ENCODE measurements at regions not wholly inside any gene's neighbourhood (a gene's known extent, or its start where the extent isn't known, plus 50 kb on each side); places are given as distances from the start of the nearest gene placed in this dataset.

DNA sequence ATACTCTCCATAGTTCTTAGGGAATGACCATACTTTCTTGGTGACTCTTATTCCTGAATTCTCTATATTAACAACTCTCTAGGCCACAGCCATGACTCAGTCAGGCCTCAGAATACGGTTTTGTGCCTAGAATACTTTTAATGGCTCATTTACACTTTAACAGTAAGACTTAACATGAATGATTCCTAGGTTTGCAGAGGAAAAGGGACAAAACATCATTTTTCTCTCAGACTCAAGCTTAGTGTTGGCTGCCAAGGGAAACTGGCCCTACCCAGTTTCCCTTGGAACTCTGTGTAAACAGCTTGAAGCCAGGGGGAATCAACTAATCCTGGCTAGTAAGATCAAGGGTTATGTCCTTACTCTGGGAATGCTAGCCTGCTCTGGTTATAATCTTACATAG lies 164.9 kb upstream of the PKN2 start:
- DNase-seq: no peak
- intact Hi-C loops (cut with DNase I; ENCODE audit: low total_unique reads): no loop called here
- Histone ChIP-seq H3K4me3 (no peak overlapping the region), H3K4me1 (peaks cover 0 to 3% (median 0%) of the 10 kb centered on the region in 4 donors), H3K9me3 (no peaks in the 10 kb centered on the region), H3K36me3 (no peaks in the 10 kb centered on the region), H3K27ac (no peak overlapping the region), H3K27me3 (no peaks in the 10 kb centered on the region)
- TF ChIP-seq POLR2AphosphoS5 (IDR thresholded peaks at IDR 0.05) (no peak), CTCF (IDR thresholded peaks at IDR 0.05) (no peak), POLR2A (IDR thresholded peaks at IDR 0.05) (no peak), EP300 (IDR thresholded peaks at IDR 0.05; ENCODE audit: low read depth) (no peak)
- in situ Hi-C loops (cut with MboI; ENCODE audit: low pct_ligation_motif_present in 1 of 4, low pct_unique_long_range_greater_than_20kb in 1 of 4, low sequenced_read_pairs in 3 of 4): no loop called here
- 23 to 50% methylated on average over 1 of the region's 1 CpG for WGBS, 2 donors (ENCODE audit: low coverage in 1 of 2)

DNA sequence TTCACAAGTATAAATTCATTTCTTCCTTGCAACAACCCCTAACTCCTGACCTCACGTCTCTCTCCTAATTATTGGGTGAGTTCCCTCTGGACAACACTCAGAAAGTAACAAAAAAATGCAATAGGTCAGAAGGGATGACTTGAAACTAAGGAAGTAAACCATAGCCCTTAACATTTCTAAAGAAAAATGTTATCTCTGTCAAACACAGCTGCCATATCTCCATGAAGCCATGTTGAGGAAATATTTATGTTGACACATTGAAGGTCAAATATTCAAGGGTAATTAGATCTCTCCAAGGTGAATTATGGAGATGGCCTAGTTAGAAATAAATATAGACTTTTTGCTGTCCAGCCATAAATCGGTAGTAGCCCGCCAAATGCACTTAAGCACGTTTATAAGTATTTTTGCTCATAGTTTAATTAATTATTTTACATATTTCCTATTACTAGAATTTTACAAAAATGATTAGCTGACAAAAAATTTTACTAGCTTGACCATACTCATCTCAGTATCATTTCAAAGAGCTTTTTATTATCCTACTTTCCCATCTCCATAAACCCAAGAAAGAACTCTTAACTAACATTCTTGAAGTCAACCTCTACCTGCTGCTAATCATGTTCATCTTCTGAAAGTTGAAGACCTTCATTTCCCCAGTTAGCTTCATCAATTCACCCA lies 160.1 kb upstream of the PKN2 start:
- DNase-seq: no peak
- in situ Hi-C loops (cut with MboI; ENCODE audit: low pct_ligation_motif_present in 1 of 4, low pct_unique_long_range_greater_than_20kb in 1 of 4, low sequenced_read_pairs in 3 of 4): no loop called here
- intact Hi-C loops (cut with DNase I; ENCODE audit: low total_unique reads): no loop called here
- H3K36me3 ChIP-seq: no peaks in the 10 kb centered on the region
- H3K9me3 ChIP-seq: no peaks in the 10 kb centered on the region
- TF ChIP-seq POLR2AphosphoS5 (IDR thresholded peaks at IDR 0.05) (no peak), CTCF (IDR thresholded peaks at IDR 0.05) (no peak), EP300 (IDR thresholded peaks at IDR 0.05; ENCODE audit: low read depth) (no peak), POLR2A (IDR thresholded peaks at IDR 0.05) (no peak)
- H3K4me3 ChIP-seq: no peak overlapping the region
- peaks cover 0 to 3% (median 0%) of the 10 kb centered on the region in 4 donors for H3K4me1 ChIP-seq
- 74 to 83% methylated on average over 4 of the region's 4 CpGs for WGBS, 2 donors (ENCODE audit: low coverage in 1 of 2)
- no peak overlapping the region for H3K27ac ChIP-seq
- H3K27me3 ChIP-seq: no peaks in the 10 kb centered on the region

DNA sequence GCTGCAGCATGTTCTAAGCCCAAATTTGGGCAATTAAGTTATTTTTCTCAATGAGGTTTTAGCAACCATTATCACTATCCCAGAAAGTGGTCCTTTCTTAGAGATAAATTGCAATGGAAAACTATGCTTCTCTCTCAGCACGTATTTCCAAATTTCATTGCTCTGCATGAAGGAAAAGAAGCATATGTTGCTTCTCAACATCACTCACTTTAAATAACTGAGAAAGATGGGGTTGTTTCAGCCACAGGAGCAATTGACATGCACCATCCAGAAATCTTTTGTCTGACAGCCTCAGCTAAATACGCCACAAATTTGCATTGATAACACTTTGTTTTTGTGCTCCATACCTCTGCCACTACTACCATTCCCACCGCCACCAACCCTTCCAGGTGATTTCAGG lies 157.6 kb upstream of the PKN2 start:
- Histone ChIP-seq H3K27me3 (no peaks in the 10 kb centered on the region), H3K36me3 (no peaks in the 10 kb centered on the region), H3K4me3 (no peak overlapping the region), H3K9me3 (no peaks in the 10 kb centered on the region), H3K27ac (no peak overlapping the region), H3K4me1 (no peaks in the 10 kb centered on the region)
- intact Hi-C loops (cut with DNase I; ENCODE audit: low total_unique reads): no loop called here
- TF ChIP-seq POLR2AphosphoS5 (IDR thresholded peaks at IDR 0.05) (no peak), CTCF (IDR thresholded peaks at IDR 0.05) (no peak), POLR2A (IDR thresholded peaks at IDR 0.05) (no peak), EP300 (IDR thresholded peaks at IDR 0.05; ENCODE audit: low read depth) (no peak)
- no peak for DNase-seq
- in situ Hi-C loops (cut with MboI; ENCODE audit: low pct_ligation_motif_present in 1 of 4, low pct_unique_long_range_greater_than_20kb in 1 of 4, low sequenced_read_pairs in 3 of 4): no loop called here
- 91 to 96% methylated on average over 3 of the region's 3 CpGs for WGBS, 2 donors (ENCODE audit: low coverage in 1 of 2)

DNA sequence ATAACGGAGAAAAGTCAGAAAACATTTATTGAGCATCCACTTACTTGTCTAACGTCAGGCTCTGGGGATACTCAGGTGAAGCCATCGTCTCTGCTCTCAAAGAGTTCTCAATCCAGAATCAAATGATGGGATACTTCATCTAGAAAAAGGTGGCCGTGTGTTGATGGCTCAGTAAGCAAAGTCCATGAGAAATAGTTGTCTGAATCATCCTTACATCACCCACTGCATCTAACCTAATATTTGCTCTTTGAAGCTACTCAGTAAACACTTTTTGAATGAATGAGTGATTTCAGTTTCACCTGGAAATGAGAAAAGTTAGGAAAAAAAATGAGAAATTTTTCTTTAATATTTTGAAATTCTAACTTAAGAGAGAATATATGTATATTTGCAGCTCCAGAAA lies 155.3 kb upstream of the PKN2 start:
- H3K9me3 ChIP-seq: no peaks in the 10 kb centered on the region
- in situ Hi-C loops (cut with MboI; ENCODE audit: low pct_ligation_motif_present in 1 of 4, low pct_unique_long_range_greater_than_20kb in 1 of 4, low sequenced_read_pairs in 3 of 4): no loop called here
- WGBS, 2 donors (ENCODE audit: low coverage in 1 of 2): 74 to 81% methylated on average over 3 to 4 of the region's 4 CpGs

More for the DNA sequence above, 155.3 kb upstream of the PKN2 start:
- Histone ChIP-seq H3K27ac (no peak overlapping the region), H3K36me3 (no peaks in the 10 kb centered on the region), H3K4me1 (no peaks in the 10 kb centered on the region), H3K27me3 (no peaks in the 10 kb centered on the region), H3K4me3 (no peak overlapping the region)
- TF ChIP-seq POLR2AphosphoS5 (IDR thresholded peaks at IDR 0.05) (no peak), POLR2A (IDR thresholded peaks at IDR 0.05) (no peak), CTCF (IDR thresholded peaks at IDR 0.05) (no peak), EP300 (IDR thresholded peaks at IDR 0.05; ENCODE audit: low read depth) (no peak)
- DNase-seq: no peak
- intact Hi-C loops (cut with DNase I; ENCODE audit: low total_unique reads): no loop called here
